Caco-2 (cell line): ENCODE measurements at regions not wholly inside any gene's neighbourhood (a gene's known extent, or its start where the extent isn't known, plus 50 kb on each side); places are given as distances from the start of the nearest gene placed in this dataset.

Source experiments
- BruUV-seq: library from RNA; stranded (reverse); fragments of 400-500 nt; replicated peaks from 2 replicates; lab custom pipeline; 2021; lab: Mats Ljungman, UMichigan
- CTCF ChIA-PET: fragments of 300-600 bp; sonication (Branson Sonifier 250); formaldehyde crosslinking; loops from one replicate; lab custom pipeline; 2022; ENCODE audit warnings: antibody characterized with exemption; lab: Charles Lee
- POLR2A ChIA-PET: fragments of 300-600 bp; sonication (Branson Sonifier 250); formaldehyde crosslinking; loops from one replicate; lab custom pipeline; 2022; ENCODE audit warnings: antibody characterized with exemption; lab: Charles Lee
- DNase-seq, 2 experiments: peaks; one replicate each; pipeline versions ENCODE4 v3.0.0 to v3.0.0-alpha.2; 2020 to 2022
- H3K27me3 ChIP-seq: replicated peaks from 2 replicates; pipeline ENCODE4 v1.6.0; 2011; ENCODE audit warnings: low read length; ENCODE audit not compliant: control insufficient read depth, insufficient read depth
- H3K36me3 ChIP-seq: 2 replicates; pipeline ENCODE4 v1.5.1; 2011; ENCODE audit warnings: low read length; ENCODE audit not compliant: control insufficient read depth, insufficient read depth
- H3K4me1 ChIP-seq: fragments of 250-450 bp; sonication (Bioruptor Pico); 2 replicates; pipeline ENCODE4 v1.5.1; 2020; ENCODE audit warnings: mild to moderate bottlenecking
- H3K4me3 ChIP-seq: 2 replicates; pipeline ENCODE4 v1.5.1; 2011; ENCODE audit warnings: low read depth, mild to moderate bottlenecking, control low read depth, low read length
- H3K9me3 ChIP-seq: fragments of 250-450 bp; sonication (Bioruptor Pico); 2 replicates; pipeline ENCODE4 v1.5.1; 2020; ENCODE audit warnings: mild to moderate bottlenecking, moderate library complexity
- H3K27ac Mint-ChIP-seq: one replicate; pipeline ENCODE4 v1.8.0; 2022; ENCODE audit warnings: mixed read lengths; ENCODE audit not compliant: unreplicated experiment
- H3K27me3 Mint-ChIP-seq: one replicate; pipeline ENCODE4 v1.8.0; 2022; ENCODE audit warnings: mixed read lengths; ENCODE audit not compliant: insufficient read depth, unreplicated experiment
- H3K36me3 Mint-ChIP-seq: one replicate; pipeline ENCODE4 v1.8.0; 2022; ENCODE audit warnings: mild to moderate bottlenecking, mixed read lengths; ENCODE audit not compliant: insufficient read depth, unreplicated experiment
- H3K4me1 Mint-ChIP-seq: one replicate; pipeline ENCODE4 v1.8.0; 2022; ENCODE audit warnings: low read depth, mixed read lengths; ENCODE audit not compliant: unreplicated experiment
- H3K4me3 Mint-ChIP-seq: one replicate; pipeline ENCODE4 v1.8.0; 2022; ENCODE audit warnings: mild to moderate bottlenecking, moderate library complexity, mixed read lengths; ENCODE audit not compliant: unreplicated experiment
- H3K9me3 Mint-ChIP-seq: one replicate; pipeline ENCODE4 v1.8.0; 2022; ENCODE audit warnings: mixed read lengths; ENCODE audit not compliant: unreplicated experiment
- CTCF ChIP-seq, 2 experiments: fragments of 200-600 bp in 1 of 2; IDR thresholded peaks; 1 replicate in 1 of 2; 2 replicates in 1 of 2; pipeline versions ENCODE4 v1.5.1 to v1.8.0; 2011 to 2022; ENCODE audit warnings: antibody characterized with exemption in 1 of 2, control low read depth in 1 of 2, inconsistent platforms in 1 of 2, low read depth in 1 of 2, low read length in 1 of 2, mild to moderate bottlenecking in 1 of 2, moderate library complexity in 1 of 2; ENCODE audit not compliant: insufficient read depth in 1 of 2, severe bottlenecking in 1 of 2, unreplicated experiment in 1 of 2
- intact Hi-C: fragments of 100-400 bp; cut with micrococcal nuclease; formaldehyde crosslinking; loops from one replicate; pipeline ENCODE4 v1.10.0; 2022; ENCODE audit not compliant: unreplicated experiment

- intact Hi-C loops = no loop called here
- Histone ChIP-seq H3K27me3 (no peaks in the 10 kb centered on the region), H3K4me3 (no peak overlapping the region), H3K36me3 (no peaks in the 10 kb centered on the region), H3K4me1 (no peaks in the 10 kb centered on the region), H3K9me3 (no peaks in the 10 kb centered on the region)
- BruUV-seq = no TSS peak
- Mint-ChIP-seq H3K27ac (no peak overlapping the region), H3K36me3 (peaks cover 6% of the 10 kb centered on the region), H3K4me1 (no peaks in the 10 kb centered on the region), H3K27me3 (peaks cover 3% of the 10 kb centered on the region), H3K9me3 (peaks cover 10% of the 10 kb centered on the region), H3K4me3 (no peak overlapping the region)
- no peak for TF ChIP-seq CTCF (IDR thresholded peaks at IDR 0.05; ENCODE audit: insufficient read depth in 1 of 2, low read depth in 1 of 2, low read length in 1 of 2, severe bottlenecking in 1 of 2, unreplicated experiment in 1 of 2)
- ChIA-PET CTCF (no interaction called here), POLR2A (no interaction called here)
- DNase-seq = no peak
These were observed 58.5 kb upstream of the TTC34 start for GRCh38 chr1:2859881-2860430.

- Histone ChIP-seq H3K4me3 (no peak overlapping the region), H3K36me3 (no peaks in the 10 kb centered on the region), H3K4me1 (no peaks in the 10 kb centered on the region), H3K9me3 (no peaks in the 10 kb centered on the region), H3K27me3 (no peaks in the 10 kb centered on the region)
- no TSS peak for BruUV-seq
- H3K36me3 Mint-ChIP-seq = peaks cover 6% of the 10 kb centered on the region
- no peak for DNase-seq
- H3K27ac Mint-ChIP-seq = no peak overlapping the region
- ChIA-PET CTCF (no interaction called here), POLR2A (no interaction called here)
- no peak overlapping the region for H3K4me3 Mint-ChIP-seq
- H3K27me3 Mint-ChIP-seq = peaks cover 7% of the 10 kb centered on the region
- H3K4me1 Mint-ChIP-seq = no peaks in the 10 kb centered on the region
- TF ChIP-seq CTCF (IDR thresholded peaks at IDR 0.05; ENCODE audit: insufficient read depth in 1 of 2, low read depth in 1 of 2, low read length in 1 of 2, severe bottlenecking in 1 of 2, unreplicated experiment in 1 of 2) = no peak
- peaks cover 10% of the 10 kb centered on the region for H3K9me3 Mint-ChIP-seq
- intact Hi-C loops = no loop called here
These were observed 59.1 kb upstream of the TTC34 start for GRCh38 chr1:2860476-2861142.

- BruUV-seq = no TSS peak
- no peaks in the 10 kb centered on the region for H3K27me3 ChIP-seq
- no peaks in the 10 kb centered on the region for H3K36me3 ChIP-seq
- ChIA-PET CTCF (no interaction called here), POLR2A (no interaction called here)
- intact Hi-C loops = no loop called here
- H3K9me3 ChIP-seq = no peaks in the 10 kb centered on the region
- H3K4me1 ChIP-seq = no peaks in the 10 kb centered on the region
- H3K27ac Mint-ChIP-seq = no peak overlapping the region
- H3K4me3 Mint-ChIP-seq = no peak overlapping the region
- peaks cover 7% of the 10 kb centered on the region for H3K27me3 Mint-ChIP-seq
- no peak overlapping the region for H3K4me3 ChIP-seq
- peaks cover 6% of the 10 kb centered on the region for H3K36me3 Mint-ChIP-seq
- DNase-seq = no peak
- no peaks in the 10 kb centered on the region for H3K4me1 Mint-ChIP-seq
- peaks cover 10% of the 10 kb centered on the region for H3K9me3 Mint-ChIP-seq
- TF ChIP-seq CTCF (IDR thresholded peaks at IDR 0.05; ENCODE audit: insufficient read depth in 1 of 2, low read depth in 1 of 2, low read length in 1 of 2, severe bottlenecking in 1 of 2, unreplicated experiment in 1 of 2) = no peak
These were observed 59.9 kb upstream of the TTC34 start for GRCh38 chr1:2861143-2861987.
